Mucosa of descending colon (tissue), 3 donors: ENCODE measurements at regions not wholly inside any gene's neighbourhood (a gene's known extent, or its start where the extent isn't known, plus 50 kb on each side); places are given as distances from the start of the nearest gene placed in this dataset.

Experiments
- ATAC-seq: fragments of 200-7000 bp; cut with Tn5 transposase; one replicate; pipeline ENCODE4 v1.9.1; 2020; ENCODE audit warnings: mild to moderate bottlenecking, moderate library complexity
- DNase-seq, 3 donors: peaks; one replicate each; pipeline ENCODE4 v3.0.0-alpha.2; 2020
- H3K36me3 ChIP-seq: fragments of 200-600 bp; one replicate; pipeline ENCODE4 v1.8.0; 2021; ENCODE audit warnings: low read depth, mild to moderate bottlenecking
- H3K4me1 ChIP-seq: fragments of 200-600 bp; one replicate; pipeline ENCODE4 v1.8.0; 2021; ENCODE audit warnings: low read depth, mild to moderate bottlenecking
- H3K4me3 ChIP-seq: fragments of 200-600 bp; one replicate; pipeline ENCODE4 v1.8.0; 2021; ENCODE audit warnings: mild to moderate bottlenecking
- H3K9me3 ChIP-seq: fragments of 200-600 bp; one replicate; pipeline ENCODE4 v1.8.0; 2021; ENCODE audit warnings: mild to moderate bottlenecking
- CTCF ChIP-seq: fragments of 200-600 bp; IDR thresholded peaks from one replicate; pipeline ENCODE4 v1.8.0; 2022; ENCODE audit warnings: antibody characterized with exemption, mild to moderate bottlenecking
- intact Hi-C, 2 donors: fragments of 100-400 bp; cut with DNase I in 1 of 2; cut with micrococcal nuclease in 1 of 2; formaldehyde crosslinking; loops; one replicate each; pipeline versions ENCODE4 v1.11.0 to v1.11.1; 2022; cut with DNase I, micrococcal nuclease
- donor health status: DM: no; HTN: no; CAD: no; lungs with moderate emphysema.
- donor health status: DM: no; HTN: no; CAD: no.
- donor health status: DM: no; HTN: yes; CAD: no.

DNA sequence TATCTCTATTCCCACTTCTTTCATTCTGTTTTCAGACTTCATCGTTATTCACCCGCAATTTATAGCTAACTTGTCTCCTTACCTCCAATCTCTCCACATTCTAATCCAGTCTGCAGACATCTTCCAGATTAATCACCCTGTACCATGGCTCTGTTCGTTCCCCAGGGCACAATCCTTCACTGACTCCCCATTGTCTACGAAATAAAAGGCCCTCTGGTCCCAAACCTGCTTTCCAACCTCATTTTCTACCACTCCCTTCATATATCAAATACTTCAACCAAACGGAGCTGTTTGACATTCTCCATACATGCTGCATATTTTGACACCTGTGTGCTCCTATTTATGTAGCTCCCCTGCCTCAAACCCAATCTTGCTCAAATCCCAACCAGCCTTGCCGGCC, 1720.6 kb upstream of the WWC1 start:
- H3K4me1 ChIP-seq: no peaks in the 10 kb centered on the region
- H3K9me3 ChIP-seq: peaks cover 16% of the 10 kb centered on the region
- H3K4me3 ChIP-seq: no peak overlapping the region
- DNase-seq (no peak), ATAC-seq (no peak)
- TF ChIP-seq CTCF: no peak
- H3K36me3 ChIP-seq: no peaks in the 10 kb centered on the region
- intact Hi-C loops: no loop called here

DNA sequence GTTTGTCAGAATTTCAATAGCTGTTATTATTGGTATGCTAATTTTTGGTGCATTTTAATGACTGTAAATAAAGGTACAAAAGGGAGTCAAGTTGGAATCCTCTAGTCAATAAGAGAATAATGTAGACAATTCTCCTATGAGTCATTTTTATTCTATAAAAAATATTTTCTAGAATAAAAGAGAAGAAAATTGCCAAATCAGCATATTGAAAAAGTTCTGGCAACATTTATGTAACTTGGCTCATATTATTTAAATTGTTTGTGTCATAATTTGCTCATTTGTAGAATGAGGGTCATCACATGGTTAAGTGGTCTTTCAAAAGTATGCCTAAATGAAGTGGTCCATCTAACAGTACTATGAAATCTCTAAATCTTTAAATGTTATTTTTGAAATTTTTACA, 1719.8 kb upstream of the WWC1 start:
- intact Hi-C loops: no loop called here
- H3K36me3 ChIP-seq: no peaks in the 10 kb centered on the region
- ATAC-seq: no peak
- no peak for DNase-seq
- TF ChIP-seq CTCF: no peak
- H3K9me3 ChIP-seq: peaks cover 16% of the 10 kb centered on the region
- H3K4me1 ChIP-seq: no peaks in the 10 kb centered on the region
- H3K4me3 ChIP-seq: no peak overlapping the region

DNA sequence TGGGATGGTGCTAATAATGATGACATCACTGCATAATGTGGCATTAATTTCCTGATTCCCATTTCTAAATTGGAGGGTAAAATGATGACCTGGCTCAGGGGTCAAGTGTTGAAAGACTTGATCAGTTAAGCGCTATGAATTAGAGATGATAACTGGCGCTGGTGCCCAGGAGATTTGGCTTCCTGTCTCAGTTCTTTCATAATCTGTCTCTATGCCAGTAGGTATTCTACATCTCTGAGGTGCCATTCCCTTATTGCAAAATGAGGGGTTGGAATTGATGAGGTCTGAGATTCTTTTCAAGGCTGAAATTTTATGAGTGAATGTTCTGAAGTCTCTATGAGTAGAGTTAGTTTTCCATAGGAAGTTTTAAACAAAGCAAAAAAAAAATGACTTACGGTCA, 1715.1 kb upstream of the WWC1 start:
- no peak for ATAC-seq
- H3K4me1 ChIP-seq: no peaks in the 10 kb centered on the region
- H3K9me3 ChIP-seq: peaks cover 16% of the 10 kb centered on the region
- DNase-seq: no peak
- no peak for TF ChIP-seq CTCF
- no peak overlapping the region for H3K4me3 ChIP-seq
- intact Hi-C loops: no loop called here
- no peaks in the 10 kb centered on the region for H3K36me3 ChIP-seq

DNA sequence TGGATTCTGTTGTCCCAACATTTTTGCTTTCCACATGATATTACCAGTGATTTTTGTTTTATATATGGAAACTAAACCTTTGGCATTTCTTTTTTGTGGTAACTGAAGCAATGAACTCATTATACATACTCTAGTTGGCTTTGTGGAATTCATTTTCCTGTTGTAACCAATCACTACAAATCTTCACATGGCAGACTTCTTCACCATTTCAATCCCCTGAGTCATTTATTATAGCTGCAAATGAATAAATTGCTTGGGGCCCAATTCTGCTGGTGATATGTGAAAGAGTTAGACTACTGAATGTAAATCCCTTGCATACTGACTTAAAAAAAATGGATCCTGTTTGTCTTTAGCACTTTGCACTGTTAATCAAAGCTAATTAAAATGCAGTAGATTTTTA, 1709.6 kb upstream of the WWC1 start:
- intact Hi-C loops: no loop called here
- H3K9me3 ChIP-seq: peaks cover 8% of the 10 kb centered on the region
- no peak for ATAC-seq
- TF ChIP-seq CTCF: no peak
- no peaks in the 10 kb centered on the region for H3K4me1 ChIP-seq
- DNase-seq: no peak
- H3K4me3 ChIP-seq: no peak overlapping the region
- H3K36me3 ChIP-seq: no peaks in the 10 kb centered on the region

DNA sequence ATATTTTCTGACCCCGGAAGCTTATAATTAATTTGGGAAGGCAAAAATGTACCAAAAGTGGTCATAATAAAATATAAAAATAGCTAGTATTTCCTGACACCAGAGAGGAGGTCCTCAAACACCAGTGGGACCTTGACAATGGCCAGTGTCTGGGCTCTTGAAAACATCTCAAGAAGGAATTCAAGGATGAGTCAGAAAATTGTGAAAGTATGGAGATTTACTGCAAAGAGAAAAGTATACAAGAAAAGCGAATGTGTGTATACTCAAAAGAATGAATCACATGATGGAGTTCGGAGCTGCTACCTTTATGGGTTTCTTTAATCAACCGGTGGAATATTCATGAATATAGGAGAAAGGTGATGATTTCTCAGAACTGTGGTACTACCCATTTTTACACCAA, 1709.0 kb upstream of the WWC1 start:
- Histone ChIP-seq H3K9me3 (peaks cover 8% of the 10 kb centered on the region), H3K36me3 (no peaks in the 10 kb centered on the region), H3K4me3 (no peak overlapping the region), H3K4me1 (no peaks in the 10 kb centered on the region)
- intact Hi-C loops: no loop called here
- ATAC-seq: no peak
- TF ChIP-seq CTCF: no peak
- DNase-seq: no peak

- no peak for TF ChIP-seq CTCF
- DNase-seq (no peak), ATAC-seq (no peak)
- Histone ChIP-seq H3K4me3 (no peak overlapping the region), H3K9me3 (peaks cover 3% of the 10 kb centered on the region), H3K4me1 (no peaks in the 10 kb centered on the region), H3K36me3 (no peaks in the 10 kb centered on the region)
- intact Hi-C loops: no loop called here
Measured at GRCh38 chr5:166594567-166594966, 1696.9 kb upstream of the WWC1 start.
